ENCODE measurements at regions not wholly inside any gene's neighbourhood (a gene's known extent, or its start where the extent isn't known, plus 50 kb on each side); places are given as distances from the start of the nearest gene placed in this dataset.

- Histone ChIP-seq H3K36me3 (no peaks in the 10 kb centered on the region), H3K9me3 (no peaks in the 10 kb centered on the region), H3K4me1 (no peaks in the 10 kb centered on the region), H3K27ac (no peak overlapping the region), H3K27me3 (no peaks in the 10 kb centered on the region), H3K4me3 (replicated peaks in 1 of 3) (no peak overlapping the region)
- intact Hi-C loops (cut with DNase I): no loop called here
- no peak for DNase-seq
- 92% methylated on average over 10 to 12 of the region's 13 CpGs for WGBS, 2 donors
- TF ChIP-seq POLR2A (IDR thresholded peaks at IDR 0.05): no peak
- no peak for TF ChIP-seq CTCF (IDR thresholded peaks at IDR 0.05)
Measured at GRCh38 chr11:95445746-95446333, 214.8 kb upstream of the SESN3 start.

GRCh38 chr11:95444309-95445241 lies 213.6 kb upstream of the SESN3 start:
- Histone ChIP-seq H3K27me3 (no peaks in the 10 kb centered on the region), H3K36me3 (no peaks in the 10 kb centered on the region), H3K27ac (no peak overlapping the region), H3K9me3 (no peaks in the 10 kb centered on the region), H3K4me1 (no peaks in the 10 kb centered on the region), H3K4me3 (replicated peaks in 1 of 3) (no peak overlapping the region)
- intact Hi-C loops (cut with DNase I): no loop called here
- 71 to 84% methylated on average over 5 of the region's 5 CpGs for WGBS, 2 donors
- DNase-seq: no peak
- TF ChIP-seq CTCF (IDR thresholded peaks at IDR 0.05) (no peak), POLR2A (IDR thresholded peaks at IDR 0.05) (no peak)

GRCh38 chr11:95443386-95443785 lies 212.4 kb upstream of the SESN3 start:
- Histone ChIP-seq H3K9me3 (no peaks in the 10 kb centered on the region), H3K36me3 (no peaks in the 10 kb centered on the region), H3K27me3 (no peaks in the 10 kb centered on the region), H3K4me1 (no peaks in the 10 kb centered on the region), H3K27ac (no peak overlapping the region), H3K4me3 (replicated peaks in 1 of 3) (no peak overlapping the region)
- DNase-seq: no peak
- TF ChIP-seq POLR2A (IDR thresholded peaks at IDR 0.05) (no peak), CTCF (IDR thresholded peaks at IDR 0.05) (no peak)
- intact Hi-C loops (cut with DNase I): no loop called here
- WGBS, 2 donors: 92 to 94% methylated on average over 5 of the region's 5 CpGs

DNA sequence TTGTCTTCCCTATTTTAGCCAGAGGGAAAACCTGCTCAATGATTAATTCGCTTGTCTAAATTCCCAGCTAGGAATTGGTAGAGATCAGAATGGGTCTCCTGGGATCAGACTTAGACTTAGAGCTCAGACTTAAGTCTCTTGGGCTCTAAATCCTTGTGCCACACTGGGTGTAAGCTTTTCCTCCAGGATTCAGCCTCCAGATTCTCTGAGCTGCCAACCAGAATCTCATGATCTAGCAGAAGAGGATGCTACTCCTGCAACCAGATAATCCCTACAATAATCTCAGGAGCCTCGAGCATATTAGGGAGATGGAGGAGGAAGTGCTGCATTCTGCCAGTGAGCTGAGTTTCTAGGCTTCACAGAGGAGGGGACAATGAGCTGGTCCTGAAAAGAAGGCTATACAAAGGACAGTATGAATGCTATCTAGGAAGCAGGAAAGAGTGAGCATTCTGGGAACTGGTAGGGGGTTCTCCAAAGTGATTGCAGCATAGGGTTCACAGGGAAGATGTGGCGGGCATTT lies 211.6 kb upstream of the SESN3 start:
- Histone ChIP-seq H3K36me3 (no peaks in the 10 kb centered on the region), H3K4me1 (no peaks in the 10 kb centered on the region), H3K4me3 (replicated peaks in 1 of 3) (no peak overlapping the region), H3K27me3 (no peaks in the 10 kb centered on the region), H3K9me3 (no peaks in the 10 kb centered on the region), H3K27ac (no peak overlapping the region)
- WGBS, 2 donors: 86 to 93% methylated on average over 3 of the region's 3 CpGs
- no peak for TF ChIP-seq CTCF (IDR thresholded peaks at IDR 0.05)
- no peak for TF ChIP-seq POLR2A (IDR thresholded peaks at IDR 0.05)
- no peak for DNase-seq
- intact Hi-C loops (cut with DNase I): no loop called here
